HFFc6 (cell line): ENCODE measurements at regions not wholly inside any gene's neighbourhood (a gene's known extent, or its start where the extent isn't known, plus 50 kb on each side); places are given as distances from the start of the nearest gene placed in this dataset.

ENCODE experiments used
- DNase-seq: peaks from one replicate; pipeline ENCODE4 v3.0.0-alpha.2; 2018
- H3K27ac Mint-ChIP-seq: 2 replicates; pipeline ENCODE4 v1.8.0; 2020; ENCODE audit warnings: mild to moderate bottlenecking, mixed read lengths
- H3K27me3 Mint-ChIP-seq: 2 replicates; pipeline ENCODE4 v1.8.0; 2021; ENCODE audit warnings: mild to moderate bottlenecking, moderate library complexity, mixed read lengths; ENCODE audit not compliant: insufficient read depth
- H3K36me3 Mint-ChIP-seq: 2 replicates; pipeline ENCODE4 v1.8.0; 2021; ENCODE audit warnings: low read depth, mixed read lengths
- H3K4me1 Mint-ChIP-seq: 2 replicates; pipeline ENCODE4 v1.8.0; 2020; ENCODE audit warnings: low read depth, mixed read lengths
- H3K4me3 Mint-ChIP-seq: 2 replicates; pipeline ENCODE4 v1.8.0; 2020; ENCODE audit warnings: mild to moderate bottlenecking, moderate library complexity, mixed read lengths
- H3K9me3 Mint-ChIP-seq: 2 replicates; pipeline ENCODE4 v1.8.0; 2020; ENCODE audit warnings: mild to moderate bottlenecking, mixed read lengths
- CTCF ChIP-seq: fragments of 200-600 bp; sonication (generic); IDR thresholded peaks from 2 replicates; pipeline ENCODE4 v1.5.0; 2021; ENCODE audit warnings: antibody characterized with exemption, mild to moderate bottlenecking

DNA sequence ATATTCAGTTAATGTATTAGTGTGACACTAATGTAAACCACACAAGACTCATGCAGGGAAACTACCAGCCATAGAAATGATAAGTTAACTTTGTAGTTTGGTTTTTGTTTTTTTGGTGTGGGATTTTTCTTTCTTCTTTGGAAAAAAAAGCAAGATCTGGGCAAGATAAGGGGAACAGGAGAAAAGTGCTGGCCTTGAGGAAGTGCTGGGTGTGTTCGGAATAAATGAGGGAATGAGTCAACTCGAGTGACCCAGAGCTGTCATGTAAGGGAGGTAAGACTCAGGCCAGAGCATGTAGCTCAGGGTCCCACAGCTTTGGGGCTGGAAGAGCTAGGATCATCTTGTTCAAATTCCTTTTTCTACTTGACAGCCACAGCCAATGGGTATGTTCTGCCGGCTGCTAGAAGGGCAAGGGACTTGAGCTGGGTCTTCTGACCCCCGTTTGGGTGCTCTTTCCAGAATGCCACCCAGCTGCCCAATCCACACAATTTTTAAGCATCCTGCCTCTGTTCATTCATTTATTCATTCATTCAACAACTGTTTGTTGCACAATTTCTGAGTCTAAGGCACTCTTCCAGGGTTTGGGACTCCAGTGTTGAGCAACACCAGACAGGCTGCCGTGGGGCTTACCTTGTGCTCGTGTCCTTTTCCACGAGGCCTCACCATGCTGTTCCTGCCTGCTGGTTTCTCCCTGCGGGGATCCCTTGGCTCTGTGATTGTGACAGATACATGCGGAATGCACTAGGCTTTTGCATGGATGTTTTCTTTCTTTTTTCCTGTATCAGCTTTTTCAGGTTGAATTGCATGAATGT is 54.5 kb downstream of the CLDN34 start:
- Mint-ChIP-seq H3K9me3 (no peaks in the 10 kb centered on the region), H3K27ac (peak overlapping the region; percentile 73), H3K4me3 (peak overlapping the region; percentile 42), H3K4me1 (peaks cover 56% of the 10 kb centered on the region), H3K27me3 (no peaks in the 10 kb centered on the region), H3K36me3 (peaks cover 9% of the 10 kb centered on the region; the same call in 1 of the 2 replicates)
- no peak for TF ChIP-seq CTCF
- peak; percentile 11 for DNase-seq

- peaks cover 9% of the 10 kb centered on the region for H3K36me3 Mint-ChIP-seq
- no peak for DNase-seq
- peak overlapping the region; percentile 27; the same call in 1 of the 2 replicates for H3K4me3 Mint-ChIP-seq
- H3K27me3 Mint-ChIP-seq, result no peaks in the 10 kb centered on the region
- H3K27ac Mint-ChIP-seq, result peak overlapping the region; percentile 73
- no peak for TF ChIP-seq CTCF
- H3K9me3 Mint-ChIP-seq, result no peaks in the 10 kb centered on the region
- H3K4me1 Mint-ChIP-seq, result peaks cover 51% of the 10 kb centered on the region
Observed at GRCh38 chrX:10022273-10022541, 55.0 kb downstream of the CLDN34 start.

- no peak for TF ChIP-seq CTCF
- Mint-ChIP-seq H3K4me1 (peaks cover 46% of the 10 kb centered on the region), H3K27ac (peak overlapping the region; percentile 71), H3K27me3 (no peaks in the 10 kb centered on the region), H3K36me3 (peaks cover 9% of the 10 kb centered on the region), H3K9me3 (no peaks in the 10 kb centered on the region), H3K4me3 (peak overlapping the region; percentile 27; the same call in 1 of the 2 replicates)
- peak; percentile 48 for DNase-seq
Observed at GRCh38 chrX:10022580-10023245, 55.6 kb downstream of the CLDN34 start.

DNA sequence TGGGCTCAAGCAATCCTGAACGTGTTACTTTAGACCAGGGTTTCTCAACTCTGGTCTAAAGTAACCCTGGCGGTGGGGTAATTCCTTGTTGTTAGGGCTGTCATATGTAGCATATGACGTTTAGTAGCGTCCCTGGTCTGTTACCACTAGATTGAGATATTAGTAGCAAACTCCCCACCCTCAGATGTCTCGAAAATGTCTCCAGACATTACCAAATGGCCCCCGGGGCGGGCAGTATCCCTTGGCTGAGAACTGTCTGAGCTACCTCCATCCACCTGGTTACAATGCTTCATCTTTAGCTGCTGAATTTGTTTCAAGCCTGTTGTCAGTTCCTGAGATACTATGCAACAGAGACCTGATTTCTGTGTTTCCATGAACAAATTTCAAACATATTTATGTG is 56.7 kb downstream of the CLDN34 start:
- TF ChIP-seq CTCF, result no peak
- no peaks in the 10 kb centered on the region for H3K27me3 Mint-ChIP-seq
- H3K36me3 Mint-ChIP-seq, result peaks cover 9% of the 10 kb centered on the region
- H3K9me3 Mint-ChIP-seq, result no peaks in the 10 kb centered on the region
- H3K4me1 Mint-ChIP-seq, result peaks cover 37% of the 10 kb centered on the region
- H3K27ac Mint-ChIP-seq, result no peak overlapping the region
- H3K4me3 Mint-ChIP-seq, result no peak overlapping the region
- no peak for DNase-seq

DNA sequence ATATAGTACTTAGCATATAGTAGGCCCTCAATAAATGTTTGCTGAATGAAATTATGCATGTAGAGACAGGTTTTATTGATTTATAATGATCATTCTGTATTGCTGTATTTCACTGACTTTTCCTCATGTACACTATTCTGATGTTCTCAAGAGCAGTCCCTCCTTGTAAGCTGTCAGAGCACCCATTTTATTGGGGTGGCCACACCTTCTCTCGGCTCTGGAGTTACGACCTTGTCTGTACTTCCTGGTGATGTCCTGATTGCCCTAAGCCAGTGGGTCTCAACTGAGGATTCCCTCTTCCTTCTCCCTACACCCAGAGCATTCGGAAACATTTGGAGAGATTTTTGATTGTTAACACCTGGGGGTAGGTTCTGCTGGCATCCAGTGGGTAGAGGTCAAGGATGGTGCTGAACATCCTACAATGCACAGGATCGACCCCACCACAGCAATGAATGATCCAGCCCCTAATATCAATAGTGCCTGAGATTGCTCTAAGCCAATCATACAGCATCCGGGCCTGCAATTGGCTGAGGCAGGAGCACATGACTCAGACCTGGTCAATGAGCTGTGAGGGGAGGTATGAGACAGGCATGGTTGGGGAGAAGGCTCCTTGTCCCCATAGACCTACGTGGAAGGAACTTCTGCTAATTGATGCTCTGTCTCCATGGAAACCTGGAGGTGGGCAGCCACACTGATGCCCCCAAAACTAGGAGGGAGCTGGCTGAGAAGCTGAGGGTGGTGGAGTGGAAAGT is 58.8 kb downstream of the CLDN34 start:
- no peak overlapping the region for H3K4me3 Mint-ChIP-seq
- no peaks in the 10 kb centered on the region for H3K9me3 Mint-ChIP-seq
- H3K36me3 Mint-ChIP-seq, result peaks cover 9% of the 10 kb centered on the region
- no peaks in the 10 kb centered on the region for H3K27me3 Mint-ChIP-seq
- TF ChIP-seq CTCF, result no peak
- peaks cover 31% of the 10 kb centered on the region for H3K4me1 Mint-ChIP-seq
- DNase-seq, result no peak
- H3K27ac Mint-ChIP-seq, result no peak overlapping the region
